ENCODE measurements at regions not wholly inside any gene's neighbourhood (a gene's known extent, or its start where the extent isn't known, plus 50 kb on each side); places are given as distances from the start of the nearest gene placed in this dataset.

DNA sequence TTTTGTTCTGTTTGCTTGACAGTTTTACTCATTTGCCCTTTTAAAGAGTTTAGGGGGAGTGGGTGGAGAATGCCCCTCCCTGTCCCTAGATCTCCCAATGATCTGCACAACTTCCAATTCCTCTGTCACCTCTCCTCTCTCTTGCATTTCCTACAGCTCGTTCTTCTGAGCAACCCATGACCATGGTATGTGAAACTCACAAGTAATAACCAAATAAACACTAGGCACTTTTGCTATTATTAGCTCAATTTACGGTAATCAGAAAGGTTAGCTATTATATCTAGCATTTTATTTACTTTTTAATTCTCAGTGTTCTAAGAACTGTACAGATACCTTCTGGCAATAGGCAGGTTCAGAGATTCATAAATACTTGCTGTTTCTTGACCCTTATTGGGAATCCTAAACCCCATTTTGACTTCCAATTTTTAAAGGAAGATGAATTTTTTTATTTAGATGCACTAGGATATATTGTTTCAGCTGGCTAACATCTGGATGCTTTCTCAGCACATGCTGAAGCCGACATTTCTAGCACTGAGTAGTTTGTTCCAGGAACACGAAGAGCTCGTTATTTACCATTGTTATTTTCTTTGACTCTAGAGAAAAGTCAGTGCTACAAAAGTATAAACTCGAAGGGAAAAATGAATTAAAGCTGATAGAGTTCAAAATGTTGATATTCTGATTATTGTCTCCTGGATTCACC is 194.7 kb upstream of the TLL1 start:
- Histone ChIP-seq H3K79me2 (ENCODE audit: insufficient read depth) (no peaks in the 10 kb centered on the region), H3F3A (ENCODE audit: insufficient read depth) (no peaks in the 10 kb centered on the region), H3K4me1 (ENCODE audit: insufficient read depth) (no peaks in the 10 kb centered on the region), H3K9ac (no peak overlapping the region), H3K27me3 (replicated peaks; ENCODE audit: insufficient read depth) (no peaks in the 10 kb centered on the region), H2AFZ (no peak overlapping the region), H3K27ac (no peak overlapping the region), H4K20me1 (ENCODE audit: insufficient read depth) (no peaks in the 10 kb centered on the region), H3K9me3 (ENCODE audit: low read depth) (no peaks in the 10 kb centered on the region), H3K36me3 (ENCODE audit: low read depth) (no peaks in the 10 kb centered on the region), H3K4me2 (ENCODE audit: unreplicated experiment) (no peak overlapping the region), H3K9me2 (ENCODE audit: insufficient read depth) (no peaks in the 10 kb centered on the region), H3K4me3 (no peak overlapping the region)
- no peak for TF ChIP-seq EZH2 (IDR thresholded peaks at IDR 0.05; ENCODE audit: insufficient read depth, poor library complexity, severe bottlenecking)
- no peak for TF ChIP-seq EZH2phosphoT487 (IDR thresholded peaks at IDR 0.05; ENCODE audit: insufficient read depth, low read depth)
- in situ Hi-C loops (cut with MboI): no loop called here
- DNase-seq: no peak
- WGBS, 2 experiments (ENCODE audit: low coverage in 1 of 2, low lambda C conversion rate in 2 of 2, missing lambda C conversion rate in 2 of 2): 7 to 8% methylated on average over 6 of the region's 6 CpGs

GRCh38 chr4:165678936-165679325 is 194.1 kb upstream of the TLL1 start:
- Histone ChIP-seq H3K27ac (no peak overlapping the region), H3K36me3 (ENCODE audit: low read depth) (no peaks in the 10 kb centered on the region), H3K9me2 (ENCODE audit: insufficient read depth) (no peaks in the 10 kb centered on the region), H3K4me1 (ENCODE audit: insufficient read depth) (no peaks in the 10 kb centered on the region), H3K9ac (no peak overlapping the region), H3K9me3 (ENCODE audit: low read depth) (no peaks in the 10 kb centered on the region), H3F3A (ENCODE audit: insufficient read depth) (no peaks in the 10 kb centered on the region), H2AFZ (no peak overlapping the region), H3K4me2 (ENCODE audit: unreplicated experiment) (no peak overlapping the region), H4K20me1 (ENCODE audit: insufficient read depth) (no peaks in the 10 kb centered on the region), H3K4me3 (no peak overlapping the region), H3K79me2 (ENCODE audit: insufficient read depth) (no peaks in the 10 kb centered on the region), H3K27me3 (replicated peaks; ENCODE audit: insufficient read depth) (no peaks in the 10 kb centered on the region)
- no peak for DNase-seq
- TF ChIP-seq EZH2phosphoT487 (IDR thresholded peaks at IDR 0.05; ENCODE audit: insufficient read depth, low read depth): no peak
- no peak for TF ChIP-seq EZH2 (IDR thresholded peaks at IDR 0.05; ENCODE audit: insufficient read depth, poor library complexity, severe bottlenecking)
- 11 to 21% methylated on average over 1 of the region's 1 CpG for WGBS, 2 experiments (ENCODE audit: low coverage in 1 of 2, low lambda C conversion rate in 2 of 2, missing lambda C conversion rate in 2 of 2)
- in situ Hi-C loops (cut with MboI): no loop called here

DNA sequence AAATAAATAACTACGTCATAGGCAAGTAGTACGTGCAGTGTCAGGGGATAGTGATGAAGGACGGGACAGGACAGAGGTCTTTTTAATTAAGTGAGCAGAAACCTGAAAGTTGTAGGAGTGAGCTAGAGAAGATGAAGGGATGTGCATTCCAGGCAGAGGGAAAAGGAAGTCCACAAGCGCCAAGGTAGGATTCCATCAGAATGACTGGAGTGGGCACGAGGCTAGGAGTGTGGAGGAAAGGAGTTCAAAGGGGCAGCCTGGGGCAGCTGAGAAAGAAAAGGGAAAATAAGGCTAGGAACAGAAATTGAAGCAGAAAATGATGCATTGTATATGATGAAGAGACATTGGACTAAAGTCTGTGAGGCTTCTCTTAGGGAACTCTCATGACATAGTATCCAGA is 192.2 kb upstream of the TLL1 start:
- H4K20me1 ChIP-seq (ENCODE audit: insufficient read depth): no peaks in the 10 kb centered on the region
- H3K79me2 ChIP-seq (ENCODE audit: insufficient read depth): no peaks in the 10 kb centered on the region
- H3K36me3 ChIP-seq (ENCODE audit: low read depth): no peaks in the 10 kb centered on the region
- no peak overlapping the region for H3K27ac ChIP-seq
- no peaks in the 10 kb centered on the region for H3K27me3 ChIP-seq (replicated peaks; ENCODE audit: insufficient read depth)
- TF ChIP-seq EZH2 (IDR thresholded peaks at IDR 0.05; ENCODE audit: insufficient read depth, poor library complexity, severe bottlenecking): no peak
- TF ChIP-seq EZH2phosphoT487 (IDR thresholded peaks at IDR 0.05; ENCODE audit: insufficient read depth, low read depth): no peak
- H3K4me2 ChIP-seq (ENCODE audit: unreplicated experiment): no peak overlapping the region
- H3K4me1 ChIP-seq (ENCODE audit: insufficient read depth): no peaks in the 10 kb centered on the region
- no peak overlapping the region for H3K9ac ChIP-seq
- no peaks in the 10 kb centered on the region for H3K9me3 ChIP-seq (ENCODE audit: low read depth)
- no peak overlapping the region for H2AFZ ChIP-seq
- DNase-seq: no peak
- in situ Hi-C loops (cut with MboI): no loop called here
- WGBS, 2 experiments (ENCODE audit: low coverage in 1 of 2, low lambda C conversion rate in 2 of 2, missing lambda C conversion rate in 2 of 2): 49 to 52% methylated on average over 5 of the region's 5 CpGs
- H3K9me2 ChIP-seq (ENCODE audit: insufficient read depth): no peaks in the 10 kb centered on the region
- no peaks in the 10 kb centered on the region for H3F3A ChIP-seq (ENCODE audit: insufficient read depth)
- H3K4me3 ChIP-seq: no peak overlapping the region

- Histone ChIP-seq H3K4me1 (ENCODE audit: insufficient read depth) (no peaks in the 10 kb centered on the region), H3K27ac (no peak overlapping the region), H3K36me3 (ENCODE audit: low read depth) (no peaks in the 10 kb centered on the region), H4K20me1 (ENCODE audit: insufficient read depth) (no peaks in the 10 kb centered on the region), H3K9me2 (ENCODE audit: insufficient read depth) (no peaks in the 10 kb centered on the region), H2AFZ (no peak overlapping the region), H3K79me2 (ENCODE audit: insufficient read depth) (no peaks in the 10 kb centered on the region), H3K27me3 (replicated peaks; ENCODE audit: insufficient read depth) (no peaks in the 10 kb centered on the region), H3K9me3 (ENCODE audit: low read depth) (no peaks in the 10 kb centered on the region), H3K4me3 (no peak overlapping the region), H3K9ac (no peak overlapping the region), H3K4me2 (ENCODE audit: unreplicated experiment) (no peak overlapping the region), H3F3A (ENCODE audit: insufficient read depth) (no peaks in the 10 kb centered on the region)
- in situ Hi-C loops (cut with MboI): no loop called here
- DNase-seq: no peak
- 0 to 4% methylated on average over 1 of the region's 1 CpG for WGBS, 2 experiments (ENCODE audit: low coverage in 1 of 2, low lambda C conversion rate in 2 of 2, missing lambda C conversion rate in 2 of 2)
- TF ChIP-seq EZH2 (IDR thresholded peaks at IDR 0.05; ENCODE audit: insufficient read depth, poor library complexity, severe bottlenecking) (no peak), EZH2phosphoT487 (IDR thresholded peaks at IDR 0.05; ENCODE audit: insufficient read depth, low read depth) (no peak)
Observed at GRCh38 chr4:165682611-165683010, 190.4 kb upstream of the TLL1 start.
